AG09319 (cell line): ENCODE measurements at regions not wholly inside any gene's neighbourhood (a gene's known extent, or its start where the extent isn't known, plus 50 kb on each side); places are given as distances from the start of the nearest gene placed in this dataset.

Source experiments
- DNase-seq: peaks from one replicate; pipeline ENCODE4 v3.0.0-alpha.2; 2010; ENCODE audit warnings: low read depth; ENCODE audit errors: extremely low read depth
- CTCF ChIP-seq: IDR thresholded peaks from 2 replicates; pipeline ENCODE4 v1.5.1; 2011; ENCODE audit warnings: low read depth, mild to moderate bottlenecking, inconsistent platforms, low read length, moderate library complexity

GRCh38 chr10:8227246-8227645, 172.8 kb downstream of the GATA3 start:
- no peak for DNase-seq
- no peak for TF ChIP-seq CTCF

GRCh38 chr10:8229153-8229552, 174.7 kb downstream of the GATA3 start:
- DNase-seq = no peak
- no peak for TF ChIP-seq CTCF

GRCh38 chr10:8230902-8231301, 176.4 kb downstream of the GATA3 start:
- no peak for DNase-seq
- TF ChIP-seq CTCF = no peak

GRCh38 chr10:8233049-8233448, 178.6 kb downstream of the GATA3 start:
- no peak for DNase-seq
- no peak for TF ChIP-seq CTCF

GRCh38 chr10:8233832-8234259, 179.4 kb downstream of the GATA3 start:
- DNase-seq = no peak
- no peak for TF ChIP-seq CTCF

- DNase-seq = no peak
- no peak for TF ChIP-seq CTCF
These were observed 181.0 kb downstream of the GATA3 start for GRCh38 chr10:8235253-8236027.

GRCh38 chr10:8238986-8239385, 184.5 kb downstream of the GATA3 start:
- DNase-seq = no peak
- no peak for TF ChIP-seq CTCF
